ENCODE measurements at regions not wholly inside any gene's neighbourhood (a gene's known extent, or its start where the extent isn't known, plus 50 kb on each side); places are given as distances from the start of the nearest gene placed in this dataset.
"Not testable (repeated sequence)": the region's sequence is repeated elsewhere in the genome, so short reads cannot be mapped to it uniquely, and the experiment has no call there.

DNA sequence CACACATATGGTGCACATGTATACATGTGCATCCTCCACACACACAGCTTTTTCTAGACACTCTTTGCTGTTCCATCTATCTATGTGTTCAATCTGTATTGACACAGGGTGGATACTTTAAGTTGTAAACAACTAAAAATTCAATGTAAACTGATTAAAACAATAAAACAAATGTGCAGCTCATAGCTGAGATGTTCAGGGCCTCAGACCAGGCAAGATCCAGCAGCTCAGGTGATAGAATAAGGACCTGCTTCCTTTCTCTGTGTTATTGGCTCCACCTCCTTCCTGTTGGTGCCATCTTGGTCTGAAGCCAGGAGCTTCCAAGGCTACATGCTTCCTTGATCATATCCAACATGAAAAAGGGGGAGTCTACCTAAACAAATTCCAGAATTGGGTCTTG, 158.1 kb upstream of the RFLNA start:
- CTCF ChIA-PET (ENCODE audit: unreplicated experiment) = no interaction called here
- no peaks in the 10 kb centered on the region for H3K36me3 ChIP-seq (ENCODE audit: insufficient read depth, low read length)
- intact Hi-C loops (cut with micrococcal nuclease; ENCODE audit: unreplicated experiment) = no loop called here
- H3K4me1 ChIP-seq (ENCODE audit: insufficient read depth, low read length, poor library complexity, severe bottlenecking) = no peaks in the 10 kb centered on the region
- no peaks in the 10 kb centered on the region for H3K9me2 ChIP-seq (ENCODE audit: insufficient read depth, low read length)
- H3K27ac ChIP-seq (ENCODE audit: low read depth, low read length, poor library complexity, severe bottlenecking) = no peak overlapping the region
- H4K20me1 ChIP-seq (ENCODE audit: insufficient read depth, low read length) = no peaks in the 10 kb centered on the region
- no TSS peak for BruUV-seq (replicated peaks)
- POLR2A ChIA-PET = no interaction called here
- H3K79me2 ChIP-seq (ENCODE audit: insufficient read depth, low read depth, low read length) = no peaks in the 10 kb centered on the region
- H3K9me3 ChIP-seq (ENCODE audit: low read length) = no peaks in the 10 kb centered on the region
- no peak overlapping the region for H3K4me3 ChIP-seq (ENCODE audit: low read depth, low read length, poor library complexity, severe bottlenecking)
- no peak for DNase-seq (ENCODE audit: low spot score)
- H2AFZ ChIP-seq (ENCODE audit: low read length) = no peak overlapping the region
- no peak overlapping the region for H3K4me2 ChIP-seq (ENCODE audit: low read length)
- TF ChIP-seq, protein P1, sequence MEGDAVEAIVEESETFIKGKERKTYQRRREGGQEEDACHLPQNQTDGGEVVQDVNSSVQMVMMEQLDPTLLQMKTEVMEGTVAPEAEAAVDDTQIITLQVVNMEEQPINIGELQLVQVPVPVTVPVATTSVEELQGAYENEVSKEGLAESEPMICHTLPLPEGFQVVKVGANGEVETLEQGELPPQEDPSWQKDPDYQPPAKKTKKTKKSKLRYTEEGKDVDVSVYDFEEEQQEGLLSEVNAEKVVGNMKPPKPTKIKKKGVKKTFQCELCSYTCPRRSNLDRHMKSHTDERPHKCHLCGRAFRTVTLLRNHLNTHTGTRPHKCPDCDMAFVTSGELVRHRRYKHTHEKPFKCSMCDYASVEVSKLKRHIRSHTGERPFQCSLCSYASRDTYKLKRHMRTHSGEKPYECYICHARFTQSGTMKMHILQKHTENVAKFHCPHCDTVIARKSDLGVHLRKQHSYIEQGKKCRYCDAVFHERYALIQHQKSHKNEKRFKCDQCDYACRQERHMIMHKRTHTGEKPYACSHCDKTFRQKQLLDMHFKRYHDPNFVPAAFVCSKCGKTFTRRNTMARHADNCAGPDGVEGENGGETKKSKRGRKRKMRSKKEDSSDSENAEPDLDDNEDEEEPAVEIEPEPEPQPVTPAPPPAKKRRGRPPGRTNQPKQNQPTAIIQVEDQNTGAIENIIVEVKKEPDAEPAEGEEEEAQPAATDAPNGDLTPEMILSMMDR (conservative IDR thresholded peaks at IDR 0.05; ENCODE audit: low read length) = no peak
- no peak for TF ChIP-seq EZH2phosphoT487 (IDR thresholded peaks at IDR 0.05; ENCODE audit: borderline replicate concordance, low read depth, low read length)

DNA sequence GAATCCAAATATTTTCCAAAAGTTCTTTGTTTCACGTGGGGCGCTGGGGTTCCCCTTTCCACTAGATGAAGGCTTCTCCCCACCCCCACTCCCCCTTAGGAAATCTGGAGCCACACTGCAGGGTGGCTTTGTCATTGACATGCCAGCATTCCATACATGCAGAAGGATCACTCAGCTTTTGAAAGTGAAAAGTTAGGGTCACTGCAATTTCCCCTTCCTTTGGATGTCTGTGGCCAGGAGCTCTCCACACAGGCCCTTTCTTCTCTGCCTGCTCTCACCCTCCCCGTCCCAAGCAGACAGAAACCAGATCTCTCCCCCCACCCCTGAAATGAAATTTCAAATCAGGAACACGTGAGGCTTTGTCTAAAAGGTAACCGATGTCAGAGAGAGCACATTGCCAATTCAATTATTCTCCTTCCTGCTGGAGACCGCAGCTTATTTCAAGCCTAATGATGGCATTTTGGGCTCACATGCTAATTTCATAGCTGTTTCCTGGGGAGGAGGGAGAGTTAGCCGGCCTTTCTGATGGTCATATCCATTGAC, 153.9 kb upstream of the RFLNA start:
- CTCF ChIA-PET (ENCODE audit: unreplicated experiment) = no interaction called here
- no TSS peak for BruUV-seq (replicated peaks)

DNA sequence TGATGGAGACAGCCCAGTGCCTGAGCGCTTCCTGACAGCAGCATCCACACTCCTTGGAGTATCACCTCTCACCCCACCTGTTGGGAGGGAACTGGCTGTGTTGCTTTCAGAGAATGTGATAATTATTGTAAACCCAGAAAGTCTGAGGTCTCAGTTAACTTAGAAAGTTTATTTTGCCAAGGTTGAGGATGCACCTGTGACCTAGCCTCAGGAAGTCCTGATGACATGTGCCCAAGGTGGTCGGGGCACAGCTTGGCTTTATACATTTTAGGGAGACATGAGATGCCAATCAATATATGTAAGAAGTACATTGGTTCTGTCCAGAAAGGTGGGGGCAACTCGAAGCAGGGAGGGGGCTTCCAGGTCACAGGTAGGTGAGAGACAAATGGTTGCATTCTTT, 153.3 kb upstream of the RFLNA start:
- H3K27ac ChIP-seq (ENCODE audit: low read depth, low read length, poor library complexity, severe bottlenecking); H3K4me2 ChIP-seq (ENCODE audit: low read length); BruUV-seq (replicated peaks); H3K9me2 ChIP-seq (ENCODE audit: insufficient read depth, low read length); H3K9me3 ChIP-seq (ENCODE audit: low read length); H3K36me3 ChIP-seq (ENCODE audit: insufficient read depth, low read length); POLR2A ChIA-PET; intact Hi-C loops (cut with micrococcal nuclease; ENCODE audit: unreplicated experiment); H2AFZ ChIP-seq (ENCODE audit: low read length); H3K4me1 ChIP-seq (ENCODE audit: insufficient read depth, low read length, poor library complexity, severe bottlenecking); H3K79me2 ChIP-seq (ENCODE audit: insufficient read depth, low read depth, low read length); H4K20me1 ChIP-seq (ENCODE audit: insufficient read depth, low read length); DNase-seq (ENCODE audit: low spot score); H3K4me3 ChIP-seq (ENCODE audit: low read depth, low read length, poor library complexity, severe bottlenecking); CTCF ChIA-PET (ENCODE audit: unreplicated experiment): not testable (repeated sequence)

More for the DNA sequence above, 153.9 kb upstream of the RFLNA start:
- no peaks in the 10 kb centered on the region for H4K20me1 ChIP-seq (ENCODE audit: insufficient read depth, low read length)
- H3K27ac ChIP-seq (ENCODE audit: low read depth, low read length, poor library complexity, severe bottlenecking) = no peak overlapping the region
- no peak overlapping the region for H3K4me2 ChIP-seq (ENCODE audit: low read length)
- no peak for TF ChIP-seq EZH2phosphoT487 (IDR thresholded peaks at IDR 0.05; ENCODE audit: borderline replicate concordance, low read depth, low read length)
- TF ChIP-seq, protein P1 (conservative IDR thresholded peaks at IDR 0.05; ENCODE audit: low read length) = no peak
- no peak for DNase-seq (ENCODE audit: low spot score)
- no peak overlapping the region for H2AFZ ChIP-seq (ENCODE audit: low read length)
- H3K4me3 ChIP-seq (ENCODE audit: low read depth, low read length, poor library complexity, severe bottlenecking) = no peak overlapping the region
- no peaks in the 10 kb centered on the region for H3K9me2 ChIP-seq (ENCODE audit: insufficient read depth, low read length)
- intact Hi-C loops (cut with micrococcal nuclease; ENCODE audit: unreplicated experiment) = no loop called here
- no peaks in the 10 kb centered on the region for H3K4me1 ChIP-seq (ENCODE audit: insufficient read depth, low read length, poor library complexity, severe bottlenecking)
- H3K9me3 ChIP-seq (ENCODE audit: low read length) = no peaks in the 10 kb centered on the region
- POLR2A ChIA-PET = no interaction called here
- no peaks in the 10 kb centered on the region for H3K36me3 ChIP-seq (ENCODE audit: insufficient read depth, low read length)
- no peaks in the 10 kb centered on the region for H3K79me2 ChIP-seq (ENCODE audit: insufficient read depth, low read depth, low read length)
